ENCODE measurements at regions not wholly inside any gene's neighbourhood (a gene's known extent, or its start where the extent isn't known, plus 50 kb on each side); places are given as distances from the start of the nearest gene placed in this dataset.

GRCh38 chr2:3035385-3036050 is 342.1 kb downstream of the EIPR1 start:
- DNase-seq (ENCODE audit: low spot score) = no peak
- no peaks in the 10 kb centered on the region for H4K20me1 ChIP-seq (ENCODE audit: insufficient read depth, low read length)
- H3K4me3 ChIP-seq (ENCODE audit: low read depth, low read length, poor library complexity, severe bottlenecking) = no peak overlapping the region
- ChIA-PET POLR2A (no interaction called here), CTCF (ENCODE audit: unreplicated experiment) (no interaction called here)
- no peaks in the 10 kb centered on the region for H3K9me3 ChIP-seq (ENCODE audit: low read length)
- no peaks in the 10 kb centered on the region for H3K79me2 ChIP-seq (ENCODE audit: insufficient read depth, low read depth, low read length)
- TF ChIP-seq EZH2phosphoT487 (IDR thresholded peaks at IDR 0.05; ENCODE audit: borderline replicate concordance, low read depth, low read length) (no peak), CTCF (conservative IDR thresholded peaks at IDR 0.05; ENCODE audit: low read length) (no peak)
- no peak overlapping the region for H3K27ac ChIP-seq (ENCODE audit: low read depth, low read length, poor library complexity, severe bottlenecking)
- no peak overlapping the region for H3K4me2 ChIP-seq (ENCODE audit: low read length)
- no peaks in the 10 kb centered on the region for H3K4me1 ChIP-seq (ENCODE audit: insufficient read depth, low read length, poor library complexity, severe bottlenecking)
- no TSS peak for BruUV-seq (replicated peaks)
- no peaks in the 10 kb centered on the region for H3K36me3 ChIP-seq (ENCODE audit: insufficient read depth, low read length)
- H3K9me2 ChIP-seq (ENCODE audit: insufficient read depth, low read length) = no peaks in the 10 kb centered on the region
- intact Hi-C loops (cut with micrococcal nuclease; ENCODE audit: unreplicated experiment) = no loop called here
- H2AFZ ChIP-seq (ENCODE audit: low read length) = no peak overlapping the region

- Histone ChIP-seq H3K79me2 (ENCODE audit: insufficient read depth, low read depth, low read length) (no peaks in the 10 kb centered on the region), H3K36me3 (ENCODE audit: insufficient read depth, low read length) (no peaks in the 10 kb centered on the region), H3K27ac (ENCODE audit: low read depth, low read length, poor library complexity, severe bottlenecking) (no peak overlapping the region), H2AFZ (ENCODE audit: low read length) (no peak overlapping the region), H3K4me2 (ENCODE audit: low read length) (no peak overlapping the region), H3K9me2 (ENCODE audit: insufficient read depth, low read length) (no peaks in the 10 kb centered on the region), H3K4me3 (ENCODE audit: low read depth, low read length, poor library complexity, severe bottlenecking) (no peak overlapping the region), H4K20me1 (ENCODE audit: insufficient read depth, low read length) (no peaks in the 10 kb centered on the region), H3K4me1 (ENCODE audit: insufficient read depth, low read length, poor library complexity, severe bottlenecking) (no peaks in the 10 kb centered on the region), H3K9me3 (ENCODE audit: low read length) (no peaks in the 10 kb centered on the region)
- DNase-seq (ENCODE audit: low spot score) = peak; percentile 11
- no TSS peak for BruUV-seq (replicated peaks)
- ChIA-PET POLR2A (no interaction called here), CTCF (ENCODE audit: unreplicated experiment) (no interaction called here)
- TF ChIP-seq CTCF (conservative IDR thresholded peaks at IDR 0.05; ENCODE audit: low read length) (no peak), EZH2phosphoT487 (IDR thresholded peaks at IDR 0.05; ENCODE audit: borderline replicate concordance, low read depth, low read length) (no peak)
- intact Hi-C loops (cut with micrococcal nuclease; ENCODE audit: unreplicated experiment) = no loop called here
Observed at GRCh38 chr2:3034856-3035255, 342.8 kb downstream of the EIPR1 start.

GRCh38 chr2:3034396-3034795 is 343.2 kb downstream of the EIPR1 start:
- CTCF ChIA-PET (ENCODE audit: unreplicated experiment) = no interaction called here
- no peaks in the 10 kb centered on the region for H3K79me2 ChIP-seq (ENCODE audit: insufficient read depth, low read depth, low read length)
- H2AFZ ChIP-seq (ENCODE audit: low read length) = no peak overlapping the region
- no peaks in the 10 kb centered on the region for H3K9me2 ChIP-seq (ENCODE audit: insufficient read depth, low read length)
- DNase-seq (ENCODE audit: low spot score) = no peak
- no peaks in the 10 kb centered on the region for H4K20me1 ChIP-seq (ENCODE audit: insufficient read depth, low read length)
- H3K4me3 ChIP-seq (ENCODE audit: low read depth, low read length, poor library complexity, severe bottlenecking) = no peak overlapping the region
- no peaks in the 10 kb centered on the region for H3K9me3 ChIP-seq (ENCODE audit: low read length)
- BruUV-seq (replicated peaks) = no TSS peak
- intact Hi-C loops (cut with micrococcal nuclease; ENCODE audit: unreplicated experiment) = no loop called here
- TF ChIP-seq CTCF (conservative IDR thresholded peaks at IDR 0.05; ENCODE audit: low read length) = no peak
- no peak for TF ChIP-seq EZH2phosphoT487 (IDR thresholded peaks at IDR 0.05; ENCODE audit: borderline replicate concordance, low read depth, low read length)
- POLR2A ChIA-PET = interaction anchor here (0.6 to 0.7 kb wide), 2 partner anchors 363 to 368 kb away, joined by 3 to 5 read pairs; no protein-coding TSS in a partner anchor
- no peaks in the 10 kb centered on the region for H3K4me1 ChIP-seq (ENCODE audit: insufficient read depth, low read length, poor library complexity, severe bottlenecking)
- H3K36me3 ChIP-seq (ENCODE audit: insufficient read depth, low read length) = no peaks in the 10 kb centered on the region
- H3K27ac ChIP-seq (ENCODE audit: low read depth, low read length, poor library complexity, severe bottlenecking) = no peak overlapping the region
- no peak overlapping the region for H3K4me2 ChIP-seq (ENCODE audit: low read length)
